Vagina (tissue), 2 donors: ENCODE measurements at regions not wholly inside any gene's neighbourhood (a gene's known extent, or its start where the extent isn't known, plus 50 kb on each side); places are given as distances from the start of the nearest gene placed in this dataset.

Experiments used
- DNase-seq, 2 donors: peaks; one replicate each; pipeline ENCODE4 v3.0.0-alpha.2; 2017; ENCODE audit errors: extremely low spot score in 2 of 2
- H3K27ac ChIP-seq: fragments of 200-600 bp; sonication (generic); one replicate; pipeline ENCODE4 v1.5.1; 2019
- H3K27me3 ChIP-seq: fragments of 200-600 bp; sonication (generic); one replicate; pipeline ENCODE4 v1.5.1; 2019
- H3K36me3 ChIP-seq, 2 donors: fragments of 200-600 bp; sonication (generic); one replicate each; pipeline ENCODE4 v1.5.1; 2017 to 2019
- H3K4me1 ChIP-seq: fragments of 200-600 bp; sonication (generic); one replicate; pipeline ENCODE4 v1.5.1; 2019
- H3K4me3 ChIP-seq, 2 donors: fragments of 200-600 bp; sonication (generic); 1 replicate in 1 of 2; 2 replicates in 1 of 2; pipeline ENCODE4 v1.5.1; 2016 to 2019
- H3K9me3 ChIP-seq: fragments of 200-600 bp; sonication (generic); one replicate; pipeline ENCODE4 v1.5.1; 2019
- POLR2A ChIP-seq, 2 donors: fragments of 450-650 bp; IDR thresholded peaks; one replicate each; pipeline ENCODE4 v1.6.1; 2017; ENCODE audit warnings: antibody characterized with exemption in 2 of 2, mild to moderate bottlenecking in 2 of 2, moderate library complexity in 2 of 2
- POLR2AphosphoS5 ChIP-seq, 2 donors: sonication (generic); formaldehyde crosslinking; IDR thresholded peaks; one replicate each; pipeline ENCODE4 v1.9.0; 2017; ENCODE audit warnings: antibody characterized with exemption in 2 of 2, mild to moderate bottlenecking in 2 of 2, low read depth in 1 of 2; ENCODE audit not compliant: insufficient read depth in 1 of 2
- intact Hi-C: fragments of 100-400 bp; cut with DNase I; formaldehyde crosslinking; loops from one replicate; pipeline ENCODE4 v1.15.1; 2023
- TF ChIP-seq, protein P1 (sequence below), 3 experiments: fragments of 450-650 bp in 2 of 3; fragments of 200-600 bp in 1 of 3; sonication (generic) in 1 of 3; IDR thresholded peaks; one replicate each; pipeline ENCODE4 v1.5.1; 2017 to 2019; ENCODE audit warnings: antibody characterized with exemption in 3 of 3, mild to moderate bottlenecking in 2 of 3, moderate library complexity in 2 of 3

DNA sequence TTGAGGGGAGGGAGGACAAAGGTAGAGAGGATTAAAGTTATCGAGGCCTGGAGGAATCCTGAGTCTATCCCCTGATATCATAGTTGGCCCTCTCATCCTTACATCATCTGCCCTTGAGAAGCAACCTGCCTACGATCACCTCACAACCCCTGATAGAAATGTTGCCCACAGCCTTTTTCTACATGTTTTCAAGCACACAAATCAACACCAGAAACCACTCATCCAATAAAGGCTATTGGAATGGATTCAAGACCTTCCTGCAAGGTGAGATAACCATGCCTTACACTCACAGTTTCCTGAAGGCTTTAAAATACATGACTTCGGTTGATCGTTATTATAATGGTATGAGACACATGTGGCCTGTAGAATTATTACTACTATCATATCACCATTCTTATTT is 175.7 kb upstream of the EGLN3 start:
- Histone ChIP-seq H3K4me3 (no peak overlapping the region), H3K27me3 (no peaks in the 10 kb centered on the region), H3K4me1 (no peaks in the 10 kb centered on the region), H3K27ac (no peak overlapping the region), H3K9me3 (no peaks in the 10 kb centered on the region), H3K36me3 (no peaks in the 10 kb centered on the region)
- DNase-seq: no peak
- intact Hi-C loops: no loop called here
- TF ChIP-seq POLR2A (IDR thresholded peaks at IDR 0.05) (no peak), POLR2AphosphoS5 (IDR thresholded peaks at IDR 0.05; ENCODE audit: insufficient read depth in 1 of 2, low read depth in 1 of 2) (no peak)

DNA sequence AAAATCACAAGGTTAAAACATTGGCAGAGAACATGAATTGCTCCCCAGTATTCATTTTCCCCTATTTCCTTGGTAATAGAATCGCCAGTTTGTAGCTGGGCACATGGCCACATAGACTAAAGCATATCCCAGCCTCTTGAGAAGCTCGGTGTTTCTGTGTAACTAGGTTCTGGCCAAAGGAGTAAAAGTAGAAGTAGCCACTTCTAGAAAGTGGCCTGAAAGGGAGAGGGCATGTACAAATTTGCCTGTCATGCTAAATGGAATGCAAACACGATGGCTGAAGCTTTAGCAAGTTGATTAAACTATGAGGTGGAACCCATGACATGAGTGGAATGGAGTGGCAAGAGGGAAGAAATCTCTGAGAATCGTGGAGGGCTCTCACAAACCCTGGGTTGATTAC is 173.7 kb upstream of the EGLN3 start:
- Histone ChIP-seq H3K9me3 (no peaks in the 10 kb centered on the region), H3K4me1 (no peaks in the 10 kb centered on the region), H3K4me3 (no peak overlapping the region), H3K36me3 (no peaks in the 10 kb centered on the region), H3K27me3 (no peaks in the 10 kb centered on the region), H3K27ac (no peak overlapping the region)
- TF ChIP-seq POLR2A (IDR thresholded peaks at IDR 0.05): no peak
- no peak for TF ChIP-seq POLR2AphosphoS5 (IDR thresholded peaks at IDR 0.05; ENCODE audit: insufficient read depth in 1 of 2, low read depth in 1 of 2)
- TF ChIP-seq, protein P1, sequence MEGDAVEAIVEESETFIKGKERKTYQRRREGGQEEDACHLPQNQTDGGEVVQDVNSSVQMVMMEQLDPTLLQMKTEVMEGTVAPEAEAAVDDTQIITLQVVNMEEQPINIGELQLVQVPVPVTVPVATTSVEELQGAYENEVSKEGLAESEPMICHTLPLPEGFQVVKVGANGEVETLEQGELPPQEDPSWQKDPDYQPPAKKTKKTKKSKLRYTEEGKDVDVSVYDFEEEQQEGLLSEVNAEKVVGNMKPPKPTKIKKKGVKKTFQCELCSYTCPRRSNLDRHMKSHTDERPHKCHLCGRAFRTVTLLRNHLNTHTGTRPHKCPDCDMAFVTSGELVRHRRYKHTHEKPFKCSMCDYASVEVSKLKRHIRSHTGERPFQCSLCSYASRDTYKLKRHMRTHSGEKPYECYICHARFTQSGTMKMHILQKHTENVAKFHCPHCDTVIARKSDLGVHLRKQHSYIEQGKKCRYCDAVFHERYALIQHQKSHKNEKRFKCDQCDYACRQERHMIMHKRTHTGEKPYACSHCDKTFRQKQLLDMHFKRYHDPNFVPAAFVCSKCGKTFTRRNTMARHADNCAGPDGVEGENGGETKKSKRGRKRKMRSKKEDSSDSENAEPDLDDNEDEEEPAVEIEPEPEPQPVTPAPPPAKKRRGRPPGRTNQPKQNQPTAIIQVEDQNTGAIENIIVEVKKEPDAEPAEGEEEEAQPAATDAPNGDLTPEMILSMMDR (IDR thresholded peaks at IDR 0.05): no peak
- intact Hi-C loops: no loop called here
- no peak for DNase-seq

DNA sequence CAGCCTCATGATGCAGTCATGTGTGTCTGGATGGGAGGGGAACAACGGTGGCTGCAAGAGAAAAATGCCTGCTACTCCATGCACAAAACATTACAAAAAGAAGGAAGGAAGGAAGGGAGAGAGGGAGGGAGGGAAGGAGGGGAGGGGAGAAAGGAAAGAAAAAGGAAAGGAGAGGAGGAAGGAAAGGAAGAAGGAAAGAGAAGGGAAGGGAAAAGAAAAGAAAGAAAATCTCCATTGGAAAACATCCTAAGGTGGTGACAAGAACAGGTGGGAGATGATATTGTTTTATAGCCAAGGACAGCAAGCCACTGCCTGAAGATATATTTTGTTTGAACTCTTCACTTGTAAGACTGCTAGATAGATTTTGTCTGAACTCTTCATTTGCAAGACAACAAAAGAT is 171.8 kb upstream of the EGLN3 start:
- no peak overlapping the region for H3K27ac ChIP-seq
- TF ChIP-seq, protein P1 (IDR thresholded peaks at IDR 0.05): no peak
- TF ChIP-seq POLR2AphosphoS5 (IDR thresholded peaks at IDR 0.05; ENCODE audit: insufficient read depth in 1 of 2, low read depth in 1 of 2) (no peak), POLR2A (IDR thresholded peaks at IDR 0.05) (no peak)
- intact Hi-C loops: no loop called here
- H3K4me1 ChIP-seq: no peaks in the 10 kb centered on the region
- H3K9me3 ChIP-seq: no peaks in the 10 kb centered on the region
- H3K27me3 ChIP-seq: no peaks in the 10 kb centered on the region
- DNase-seq: no peak
- no peak overlapping the region for H3K4me3 ChIP-seq
- H3K36me3 ChIP-seq: no peaks in the 10 kb centered on the region

DNA sequence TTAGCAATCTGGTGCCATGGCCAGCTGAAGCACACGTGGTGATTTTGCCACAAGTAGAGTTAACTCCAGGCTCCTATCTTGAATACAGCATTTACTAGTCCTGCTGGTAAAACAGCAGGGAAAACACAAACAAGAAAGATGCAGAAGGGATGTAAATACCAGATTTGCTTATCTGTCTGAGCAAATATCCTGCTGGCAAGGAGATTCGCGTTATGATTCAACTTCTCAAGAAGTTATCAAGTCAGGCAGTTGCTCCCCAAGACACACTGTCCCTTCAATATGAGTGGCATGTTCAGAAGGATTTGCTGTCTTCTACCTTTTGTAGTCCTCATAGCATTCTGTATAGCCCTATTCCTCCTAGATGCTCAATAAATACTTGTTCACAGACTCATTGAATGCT is 171.2 kb upstream of the EGLN3 start:
- DNase-seq: no peak
- intact Hi-C loops: no loop called here
- no peaks in the 10 kb centered on the region for H3K27me3 ChIP-seq
- no peaks in the 10 kb centered on the region for H3K4me1 ChIP-seq
- H3K9me3 ChIP-seq: no peaks in the 10 kb centered on the region
- TF ChIP-seq POLR2AphosphoS5 (IDR thresholded peaks at IDR 0.05; ENCODE audit: insufficient read depth in 1 of 2, low read depth in 1 of 2): no peak
- TF ChIP-seq POLR2A (IDR thresholded peaks at IDR 0.05): no peak
- TF ChIP-seq, protein P1 (IDR thresholded peaks at IDR 0.05): no peak
- H3K36me3 ChIP-seq: no peaks in the 10 kb centered on the region
- H3K27ac ChIP-seq: no peak overlapping the region
- no peak overlapping the region for H3K4me3 ChIP-seq

DNA sequence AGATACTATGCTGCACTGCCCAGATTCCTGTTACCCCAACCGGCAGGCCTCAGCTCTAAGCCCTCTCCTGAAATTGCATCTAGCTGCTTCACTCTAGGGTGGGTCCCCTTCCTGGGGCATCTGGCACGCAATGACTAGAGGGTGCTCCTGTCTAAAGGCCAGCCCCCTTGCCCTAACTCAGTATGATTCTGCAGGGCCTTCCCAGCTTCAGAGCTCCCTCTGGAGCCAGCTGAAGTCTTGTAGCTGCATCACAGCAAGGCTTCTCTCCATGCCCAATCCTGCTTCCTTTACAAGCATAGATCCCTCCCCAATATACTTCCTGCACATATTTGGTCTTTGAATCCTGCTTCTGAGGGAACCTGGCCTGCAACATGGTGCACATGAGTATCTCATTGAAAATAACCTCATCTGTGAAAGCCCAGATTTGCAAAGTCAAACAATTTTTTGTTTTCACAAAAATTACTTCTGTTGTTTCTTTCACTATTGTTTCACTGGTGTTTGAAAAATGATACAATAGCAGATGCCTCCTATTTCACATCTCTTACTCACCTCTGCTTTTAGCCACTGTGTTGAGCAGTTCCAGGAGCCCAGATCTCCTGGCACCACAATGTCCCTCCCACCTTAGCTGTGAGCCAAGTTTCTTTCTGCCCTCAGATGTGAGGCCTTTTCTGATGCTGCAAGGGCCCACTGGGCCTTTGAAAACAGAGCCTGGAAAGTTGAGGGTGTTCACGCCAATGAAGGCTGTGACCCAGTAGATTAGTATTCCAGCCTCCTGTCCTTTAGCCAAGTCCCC is 169.5 kb upstream of the EGLN3 start:
- Histone ChIP-seq H3K9me3 (no peaks in the 10 kb centered on the region), H3K4me3 (no peak overlapping the region), H3K27ac (no peak overlapping the region), H3K4me1 (no peaks in the 10 kb centered on the region), H3K27me3 (no peaks in the 10 kb centered on the region), H3K36me3 (no peaks in the 10 kb centered on the region)
- DNase-seq: no peak
- intact Hi-C loops: no loop called here
- TF ChIP-seq, protein P1 (IDR thresholded peaks at IDR 0.05): no peak
- no peak for TF ChIP-seq POLR2AphosphoS5 (IDR thresholded peaks at IDR 0.05; ENCODE audit: insufficient read depth in 1 of 2, low read depth in 1 of 2)
- no peak for TF ChIP-seq POLR2A (IDR thresholded peaks at IDR 0.05)
